ENCODE measurements at regions not wholly inside any gene's neighbourhood (a gene's known extent, or its start where the extent isn't known, plus 50 kb on each side); places are given as distances from the start of the nearest gene placed in this dataset.

DNA sequence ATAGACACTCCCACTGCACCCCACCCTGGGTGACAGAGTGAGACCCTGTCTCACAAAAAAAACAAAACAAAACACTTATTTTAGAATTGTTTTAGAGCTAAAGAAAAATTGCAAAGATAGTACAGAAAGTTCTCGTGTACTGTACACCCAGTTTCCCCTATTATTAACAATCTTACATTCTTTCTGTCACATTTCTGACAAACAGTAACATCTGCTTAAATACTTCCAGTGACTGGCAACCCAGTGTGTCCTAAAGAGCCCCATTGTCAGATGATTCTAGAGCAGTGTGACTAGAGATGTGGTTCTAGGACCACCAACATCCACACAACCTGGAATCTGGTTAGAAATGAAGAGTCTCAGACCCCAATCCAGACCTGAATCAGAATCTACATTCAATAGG lies 90.5 kb downstream of the LEPR start:
- H3F3A ChIP-seq (ENCODE audit: low read depth) = no peaks in the 10 kb centered on the region
- H4K20me1 ChIP-seq (ENCODE audit: low read depth) = no peaks in the 10 kb centered on the region
- no peaks in the 10 kb centered on the region for H3K9me3 ChIP-seq (ENCODE audit: low read depth)
- H3K27ac ChIP-seq = no peak overlapping the region
- no peaks in the 10 kb centered on the region for H3K36me3 Mint-ChIP-seq
- H3K36me3 ChIP-seq = no peaks in the 10 kb centered on the region
- no peaks in the 10 kb centered on the region for H3K79me2 ChIP-seq (ENCODE audit: low read depth)
- no peak overlapping the region for H3K27ac Mint-ChIP-seq
- no peak overlapping the region for H2AFZ ChIP-seq (replicated peaks)
- H3K9me3 Mint-ChIP-seq = no peaks in the 10 kb centered on the region
- DNase-seq (ENCODE audit: low spot score) = no peak
- no peak overlapping the region for H3K4me3 ChIP-seq
- no peak overlapping the region for H3K9ac ChIP-seq
- no peak overlapping the region for H3K4me2 ChIP-seq
- no peak overlapping the region for H3K4me3 Mint-ChIP-seq
- no peak for TF ChIP-seq EZH2 (IDR thresholded peaks at IDR 0.05)
- TF ChIP-seq EZH2phosphoT487 (IDR thresholded peaks at IDR 0.05) = no peak
- TF ChIP-seq, protein P1, sequence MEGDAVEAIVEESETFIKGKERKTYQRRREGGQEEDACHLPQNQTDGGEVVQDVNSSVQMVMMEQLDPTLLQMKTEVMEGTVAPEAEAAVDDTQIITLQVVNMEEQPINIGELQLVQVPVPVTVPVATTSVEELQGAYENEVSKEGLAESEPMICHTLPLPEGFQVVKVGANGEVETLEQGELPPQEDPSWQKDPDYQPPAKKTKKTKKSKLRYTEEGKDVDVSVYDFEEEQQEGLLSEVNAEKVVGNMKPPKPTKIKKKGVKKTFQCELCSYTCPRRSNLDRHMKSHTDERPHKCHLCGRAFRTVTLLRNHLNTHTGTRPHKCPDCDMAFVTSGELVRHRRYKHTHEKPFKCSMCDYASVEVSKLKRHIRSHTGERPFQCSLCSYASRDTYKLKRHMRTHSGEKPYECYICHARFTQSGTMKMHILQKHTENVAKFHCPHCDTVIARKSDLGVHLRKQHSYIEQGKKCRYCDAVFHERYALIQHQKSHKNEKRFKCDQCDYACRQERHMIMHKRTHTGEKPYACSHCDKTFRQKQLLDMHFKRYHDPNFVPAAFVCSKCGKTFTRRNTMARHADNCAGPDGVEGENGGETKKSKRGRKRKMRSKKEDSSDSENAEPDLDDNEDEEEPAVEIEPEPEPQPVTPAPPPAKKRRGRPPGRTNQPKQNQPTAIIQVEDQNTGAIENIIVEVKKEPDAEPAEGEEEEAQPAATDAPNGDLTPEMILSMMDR (IDR thresholded peaks at IDR 0.05) = no peak
- peaks cover 3% of the 10 kb centered on the region for H3K27me3 Mint-ChIP-seq (ENCODE audit: insufficient read depth, low read depth)
- no peaks in the 10 kb centered on the region for H3K4me1 ChIP-seq
- no peaks in the 10 kb centered on the region for H3K27me3 ChIP-seq
- no peaks in the 10 kb centered on the region for H3K4me1 Mint-ChIP-seq

DNA sequence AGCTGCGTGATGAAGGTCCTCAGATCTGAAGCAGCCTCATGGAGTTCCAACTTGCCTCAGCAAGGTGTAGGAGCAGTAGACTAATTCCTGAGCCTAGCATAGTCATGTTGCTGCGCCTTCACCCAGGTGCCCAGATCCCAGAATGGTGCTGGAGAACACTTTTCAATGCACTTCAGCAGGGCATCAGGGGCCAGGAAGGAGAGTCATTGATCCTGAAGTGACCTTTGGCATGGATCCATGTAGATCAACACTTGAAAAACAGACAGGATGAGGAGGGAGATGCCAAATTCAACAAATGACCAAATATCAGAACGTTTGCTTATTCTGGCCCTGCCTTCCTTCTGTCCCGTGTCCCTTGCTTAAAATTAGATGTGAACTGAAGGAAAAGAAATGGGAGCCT lies 91.9 kb downstream of the LEPR start:
- Histone ChIP-seq H2AFZ (replicated peaks) (no peak overlapping the region), H3K27me3 (no peaks in the 10 kb centered on the region), H3K4me1 (no peaks in the 10 kb centered on the region), H3K79me2 (ENCODE audit: low read depth) (no peaks in the 10 kb centered on the region), H3K36me3 (no peaks in the 10 kb centered on the region), H3K27ac (no peak overlapping the region), H3F3A (ENCODE audit: low read depth) (no peaks in the 10 kb centered on the region), H3K4me2 (no peak overlapping the region), H4K20me1 (ENCODE audit: low read depth) (no peaks in the 10 kb centered on the region), H3K9me3 (ENCODE audit: low read depth) (no peaks in the 10 kb centered on the region), H3K9ac (no peak overlapping the region), H3K4me3 (no peak overlapping the region)
- H3K27me3 Mint-ChIP-seq (ENCODE audit: insufficient read depth, low read depth) = peaks cover 3% of the 10 kb centered on the region
- no peaks in the 10 kb centered on the region for H3K36me3 Mint-ChIP-seq
- DNase-seq (ENCODE audit: low spot score) = no peak
- no peaks in the 10 kb centered on the region for H3K9me3 Mint-ChIP-seq
- no peak overlapping the region for H3K4me3 Mint-ChIP-seq
- H3K4me1 Mint-ChIP-seq = no peaks in the 10 kb centered on the region
- TF ChIP-seq EZH2 (IDR thresholded peaks at IDR 0.05) (no peak), EZH2phosphoT487 (IDR thresholded peaks at IDR 0.05) (no peak)
- TF ChIP-seq, protein P1 (IDR thresholded peaks at IDR 0.05) = no peak
- no peak overlapping the region for H3K27ac Mint-ChIP-seq

DNA sequence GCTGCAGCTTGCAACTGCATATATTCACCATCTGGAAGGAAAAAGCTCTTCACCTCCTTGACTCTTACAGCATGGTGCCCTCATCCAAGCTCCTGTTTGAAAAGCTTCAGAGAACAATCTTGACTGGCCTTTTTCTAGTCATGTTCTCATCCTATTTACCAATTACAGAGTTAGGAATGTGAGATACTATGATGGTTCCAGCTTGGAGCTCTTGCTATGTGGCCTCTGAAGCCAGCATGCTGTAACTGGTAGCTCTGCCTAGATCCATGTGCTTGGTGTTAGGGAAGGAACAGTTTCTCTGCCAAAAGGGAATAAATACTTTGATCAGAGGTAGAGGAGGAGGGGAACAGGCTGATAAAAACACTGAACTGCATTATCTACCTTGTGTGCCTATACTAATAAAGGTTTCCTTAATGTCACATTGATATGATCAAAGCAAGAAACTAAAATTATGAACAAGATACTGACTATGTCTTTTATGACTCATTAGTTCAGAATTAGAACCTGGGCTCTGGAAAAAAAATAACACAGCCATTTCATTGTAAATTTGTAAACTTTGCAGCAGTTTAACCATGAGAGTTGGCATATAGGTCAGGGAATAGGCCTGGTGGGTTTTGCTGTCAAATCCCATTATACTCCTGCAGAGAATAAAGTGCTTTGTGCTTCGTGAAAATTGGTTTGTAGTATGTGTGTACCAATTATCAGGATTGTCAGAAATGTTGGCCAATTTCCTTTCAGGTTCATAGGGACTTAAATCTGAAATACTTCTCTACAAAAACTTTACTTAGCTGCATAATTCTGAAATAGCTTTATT lies 92.7 kb downstream of the LEPR start:
- TF ChIP-seq, protein P1 (IDR thresholded peaks at IDR 0.05) = no peak
- no peak for TF ChIP-seq EZH2phosphoT487 (IDR thresholded peaks at IDR 0.05)
- TF ChIP-seq EZH2 (IDR thresholded peaks at IDR 0.05) = no peak
- no peaks in the 10 kb centered on the region for H3K9me3 ChIP-seq (ENCODE audit: low read depth)
- no peaks in the 10 kb centered on the region for H3K36me3 ChIP-seq
- H4K20me1 ChIP-seq (ENCODE audit: low read depth) = no peaks in the 10 kb centered on the region
- H3K4me3 Mint-ChIP-seq = no peak overlapping the region
- H3K4me2 ChIP-seq = no peak overlapping the region
- peaks cover 5% of the 10 kb centered on the region for H3K4me1 ChIP-seq
- H3K27ac Mint-ChIP-seq = no peak overlapping the region
- H3K36me3 Mint-ChIP-seq = no peaks in the 10 kb centered on the region
- no peaks in the 10 kb centered on the region for H3F3A ChIP-seq (ENCODE audit: low read depth)
- no peaks in the 10 kb centered on the region for H3K27me3 ChIP-seq
- peaks cover 3% of the 10 kb centered on the region for H3K27me3 Mint-ChIP-seq (ENCODE audit: insufficient read depth, low read depth)
- H3K79me2 ChIP-seq (ENCODE audit: low read depth) = no peaks in the 10 kb centered on the region
- no peak overlapping the region for H3K4me3 ChIP-seq
- DNase-seq (ENCODE audit: low spot score) = no peak
- no peaks in the 10 kb centered on the region for H3K4me1 Mint-ChIP-seq
- no peak overlapping the region for H3K9ac ChIP-seq
- H3K9me3 Mint-ChIP-seq = no peaks in the 10 kb centered on the region
- H2AFZ ChIP-seq (replicated peaks) = no peak overlapping the region
- no peak overlapping the region for H3K27ac ChIP-seq

Data from neural progenitor cell (in vitro differentiated cells).